ENCODE measurements at regions not wholly inside any gene's neighbourhood (a gene's known extent, or its start where the extent isn't known, plus 50 kb on each side); places are given as distances from the start of the nearest gene placed in this dataset.

- no peak for DNase-seq (ENCODE audit: low spot score in 2 of 2)
- TF ChIP-seq POLR2A (IDR thresholded peaks at IDR 0.05) = no peak
- TF ChIP-seq, protein P1, sequence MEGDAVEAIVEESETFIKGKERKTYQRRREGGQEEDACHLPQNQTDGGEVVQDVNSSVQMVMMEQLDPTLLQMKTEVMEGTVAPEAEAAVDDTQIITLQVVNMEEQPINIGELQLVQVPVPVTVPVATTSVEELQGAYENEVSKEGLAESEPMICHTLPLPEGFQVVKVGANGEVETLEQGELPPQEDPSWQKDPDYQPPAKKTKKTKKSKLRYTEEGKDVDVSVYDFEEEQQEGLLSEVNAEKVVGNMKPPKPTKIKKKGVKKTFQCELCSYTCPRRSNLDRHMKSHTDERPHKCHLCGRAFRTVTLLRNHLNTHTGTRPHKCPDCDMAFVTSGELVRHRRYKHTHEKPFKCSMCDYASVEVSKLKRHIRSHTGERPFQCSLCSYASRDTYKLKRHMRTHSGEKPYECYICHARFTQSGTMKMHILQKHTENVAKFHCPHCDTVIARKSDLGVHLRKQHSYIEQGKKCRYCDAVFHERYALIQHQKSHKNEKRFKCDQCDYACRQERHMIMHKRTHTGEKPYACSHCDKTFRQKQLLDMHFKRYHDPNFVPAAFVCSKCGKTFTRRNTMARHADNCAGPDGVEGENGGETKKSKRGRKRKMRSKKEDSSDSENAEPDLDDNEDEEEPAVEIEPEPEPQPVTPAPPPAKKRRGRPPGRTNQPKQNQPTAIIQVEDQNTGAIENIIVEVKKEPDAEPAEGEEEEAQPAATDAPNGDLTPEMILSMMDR (IDR thresholded peaks at IDR 0.05) = no peak
- intact Hi-C loops (cut with DNase I; ENCODE audit: low total_unique reads) = loop anchor here (10.0 kb wide), 1 partner anchor 403 kb away; no protein-coding TSS in a partner anchor
- no peak overlapping the region for H3K4me3 ChIP-seq (ENCODE audit: low read depth, poor library complexity, severe bottlenecking)
These were observed 62.9 kb upstream of the EEA1 start for GRCh38 chr12:92992041-92992440.

GRCh38 chr12:92993259-92993658, 64.2 kb upstream of the EEA1 start:
- H3K4me3 ChIP-seq (ENCODE audit: low read depth, poor library complexity, severe bottlenecking) = no peak overlapping the region
- intact Hi-C loops (cut with DNase I; ENCODE audit: low total_unique reads) = loop anchor here (10.0 kb wide), 1 partner anchor 402 kb away; no protein-coding TSS in a partner anchor
- WGBS, 2 donors = 100% methylated on average over 1 of the region's 1 CpG
- no peak for DNase-seq (ENCODE audit: low spot score in 2 of 2)
- no peak for TF ChIP-seq POLR2A (IDR thresholded peaks at IDR 0.05)
- TF ChIP-seq, protein P1 (IDR thresholded peaks at IDR 0.05) = no peak

DNA sequence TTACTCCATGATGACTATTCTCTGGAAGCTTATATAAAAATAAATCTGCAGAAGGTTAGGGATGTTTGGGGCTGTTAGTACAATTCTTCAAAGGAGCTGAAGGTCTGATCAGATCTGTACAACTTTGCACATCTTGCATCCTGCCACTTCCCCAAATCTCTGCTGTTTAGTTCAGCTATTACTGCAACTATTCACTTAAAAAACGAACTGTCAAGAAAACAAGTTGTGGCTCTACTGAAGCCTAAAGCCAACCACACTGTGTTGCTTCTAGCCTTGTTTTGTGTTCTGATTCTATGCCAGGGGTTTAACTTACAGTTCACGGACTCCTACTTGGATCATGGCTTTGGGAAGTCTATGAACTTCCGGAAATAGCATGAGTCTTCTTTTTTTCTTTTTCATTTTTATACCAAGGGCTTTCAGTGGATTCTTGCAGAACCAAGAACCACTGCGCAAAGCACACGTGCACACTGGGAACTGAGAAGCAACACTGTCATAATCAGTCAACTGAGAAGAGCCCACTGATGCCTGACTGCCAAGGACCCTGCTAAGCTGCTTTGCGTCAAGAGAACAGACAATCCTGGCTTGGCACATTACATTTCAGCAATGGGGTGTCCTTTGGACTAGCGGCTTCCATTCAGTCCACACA, 66.3 kb upstream of the EEA1 start:
- DNase-seq (ENCODE audit: low spot score in 2 of 2) = no peak
- intact Hi-C loops (cut with DNase I; ENCODE audit: low total_unique reads) = loop anchor here (10.0 kb wide), 1 partner anchor 399 kb away; no protein-coding TSS in a partner anchor
- 81 to 83% methylated on average over 7 of the region's 7 CpGs for WGBS, 2 donors
- TF ChIP-seq, protein P1 (IDR thresholded peaks at IDR 0.05) = no peak
- TF ChIP-seq POLR2A (IDR thresholded peaks at IDR 0.05) = no peak
- H3K4me3 ChIP-seq (ENCODE audit: low read depth, poor library complexity, severe bottlenecking) = no peak overlapping the region

DNA sequence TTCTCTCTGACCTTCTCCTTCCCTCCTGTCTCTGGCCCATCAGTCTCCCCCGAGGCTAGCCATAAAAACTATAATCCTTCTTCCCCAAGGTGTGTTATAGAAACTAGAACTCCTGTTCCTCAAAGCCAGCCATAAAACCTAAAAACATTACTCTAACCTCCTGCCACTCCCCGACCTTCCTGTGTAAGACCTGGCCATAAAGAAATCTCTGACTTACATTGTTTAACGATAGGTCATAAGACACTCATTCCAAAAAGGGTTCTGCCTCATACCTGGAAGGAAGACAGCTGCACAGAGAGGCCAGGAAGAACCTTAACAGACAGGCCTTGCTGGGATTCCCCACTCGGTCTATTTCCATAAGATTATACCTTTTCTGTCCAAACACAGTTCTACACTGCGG, 70.9 kb upstream of the EEA1 start:
- WGBS, 2 donors = 89% methylated on average over 5 of the region's 5 CpGs
- TF ChIP-seq, protein P1 (IDR thresholded peaks at IDR 0.05) = no peak
- no peak for TF ChIP-seq POLR2A (IDR thresholded peaks at IDR 0.05)
- no peak for DNase-seq (ENCODE audit: low spot score in 2 of 2)
- intact Hi-C loops (cut with DNase I; ENCODE audit: low total_unique reads) = no loop called here
- H3K4me3 ChIP-seq (ENCODE audit: low read depth, poor library complexity, severe bottlenecking) = no peak overlapping the region

DNA sequence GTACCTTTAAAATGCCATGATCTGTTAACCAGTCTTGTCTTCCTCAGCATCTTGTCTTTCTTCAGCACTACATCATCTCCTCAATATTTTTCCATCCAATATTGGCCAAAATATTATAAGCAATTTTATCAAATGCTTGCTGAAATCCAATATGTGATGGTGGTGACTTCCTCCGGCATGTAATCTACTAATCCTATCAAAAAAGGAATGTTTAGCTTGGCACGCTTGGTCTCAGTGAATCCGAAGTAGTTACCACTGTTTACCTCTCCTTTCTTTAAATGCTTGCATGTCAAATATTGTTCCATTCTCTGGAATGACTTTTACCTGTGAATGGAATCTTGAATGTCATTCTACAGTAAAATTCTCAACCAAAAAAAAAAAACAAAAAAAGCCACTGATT, 72.3 kb upstream of the EEA1 start:
- intact Hi-C loops (cut with DNase I; ENCODE audit: low total_unique reads) = no loop called here
- no peak for TF ChIP-seq POLR2A (IDR thresholded peaks at IDR 0.05)
- TF ChIP-seq, protein P1 (IDR thresholded peaks at IDR 0.05) = no peak
- no peak overlapping the region for H3K4me3 ChIP-seq (ENCODE audit: low read depth, poor library complexity, severe bottlenecking)
- WGBS, 2 donors = 86% methylated on average over 3 of the region's 3 CpGs
- no peak for DNase-seq (ENCODE audit: low spot score in 2 of 2)
